H4 (cell line): ENCODE measurements at regions not wholly inside any gene's neighbourhood (a gene's known extent, or its start where the extent isn't known, plus 50 kb on each side); places are given as distances from the start of the nearest gene placed in this dataset.
"Not testable (repeated sequence)": the region's sequence is repeated elsewhere in the genome, so short reads cannot be mapped to it uniquely, and the experiment has no call there.

ENCODE experiments used
- DNase-seq: peaks from one replicate; pipeline ENCODE4 v3.0.0-alpha.2; 2015; ENCODE audit warnings: low spot score

DNA sequence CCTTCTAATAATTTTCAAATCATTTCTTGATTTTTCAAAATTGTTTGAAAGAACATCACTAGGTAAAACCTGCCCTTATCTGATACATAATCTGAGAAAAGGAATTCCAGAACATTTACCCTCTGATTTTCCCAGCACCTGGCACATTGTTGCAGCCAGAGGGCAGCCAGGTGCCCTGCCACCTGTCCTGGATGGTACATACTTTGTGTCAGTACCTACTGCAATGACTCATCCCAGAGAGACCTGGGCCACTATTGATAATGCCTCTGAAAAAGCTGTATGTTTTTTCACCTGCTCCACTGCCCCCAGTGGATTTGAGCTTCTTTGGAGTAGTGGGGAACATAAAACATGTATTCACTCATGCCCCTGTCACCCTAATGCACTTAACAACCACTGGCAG lies 648.9 kb upstream of the GBE1 start:
- no peak for DNase-seq

DNA sequence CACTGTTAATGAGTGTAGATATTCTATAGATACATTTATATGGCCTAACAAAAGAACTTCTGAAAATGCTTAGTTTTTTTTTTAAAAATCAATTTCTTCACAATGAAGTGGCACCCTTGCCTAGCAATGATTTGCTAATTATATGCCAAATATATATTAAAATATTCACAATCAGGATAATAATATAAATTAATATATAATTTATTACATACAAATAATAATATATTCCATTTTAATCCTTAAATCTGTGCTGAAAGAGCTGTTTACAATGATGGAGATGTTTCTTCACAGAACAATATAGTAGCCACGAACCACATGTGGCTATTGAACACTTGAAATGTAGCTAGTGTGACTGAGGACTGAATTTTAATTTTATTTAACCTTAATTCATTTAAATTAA lies 648.4 kb upstream of the GBE1 start:
- no peak for DNase-seq

DNA sequence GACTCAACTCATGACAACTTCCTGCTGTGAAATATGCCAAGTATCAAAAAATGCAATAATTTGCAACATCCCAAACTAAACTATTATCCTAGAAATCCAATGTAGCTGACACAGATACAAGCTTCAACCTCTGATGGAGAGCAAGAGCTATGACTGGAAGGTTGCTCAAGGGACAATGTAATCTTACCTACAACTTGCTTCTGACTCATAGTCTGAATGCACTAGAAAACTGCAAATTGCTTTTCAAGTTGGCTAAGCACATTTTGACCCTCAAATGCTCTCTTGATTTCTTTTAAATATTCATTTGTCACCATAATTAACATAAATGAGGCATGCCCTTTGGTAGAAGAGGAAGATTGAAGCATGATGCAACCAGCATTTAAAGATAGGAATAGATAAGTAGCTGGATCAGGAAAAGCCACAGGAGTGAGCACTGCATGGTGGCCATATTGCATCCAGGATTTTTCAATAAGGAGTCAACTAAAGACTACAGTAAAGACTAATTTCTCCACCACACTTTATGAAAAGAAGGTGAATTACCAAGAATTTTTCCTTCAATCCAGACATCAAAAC lies 630.8 kb upstream of the GBE1 start:
- DNase-seq, result no peak

DNA sequence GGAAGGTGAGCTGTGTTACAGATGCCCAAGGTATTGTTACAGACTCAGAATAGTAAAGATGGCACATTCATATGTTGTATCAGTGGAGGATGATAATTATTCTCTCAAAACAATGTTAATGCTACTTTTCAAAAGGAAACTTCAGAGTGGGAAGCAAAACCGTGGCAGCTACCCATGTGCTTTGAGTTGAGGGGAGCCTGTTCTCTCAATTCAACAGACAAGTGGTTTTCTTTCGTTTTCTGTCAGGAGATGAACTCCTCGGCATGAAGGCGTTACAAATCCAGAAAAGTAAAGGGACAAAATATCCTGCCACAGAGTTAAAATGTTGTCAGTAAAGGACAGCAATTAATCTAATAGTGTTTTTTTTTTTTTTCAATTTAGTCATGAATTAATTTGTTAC lies 629.4 kb upstream of the GBE1 start:
- DNase-seq, result no peak

DNA sequence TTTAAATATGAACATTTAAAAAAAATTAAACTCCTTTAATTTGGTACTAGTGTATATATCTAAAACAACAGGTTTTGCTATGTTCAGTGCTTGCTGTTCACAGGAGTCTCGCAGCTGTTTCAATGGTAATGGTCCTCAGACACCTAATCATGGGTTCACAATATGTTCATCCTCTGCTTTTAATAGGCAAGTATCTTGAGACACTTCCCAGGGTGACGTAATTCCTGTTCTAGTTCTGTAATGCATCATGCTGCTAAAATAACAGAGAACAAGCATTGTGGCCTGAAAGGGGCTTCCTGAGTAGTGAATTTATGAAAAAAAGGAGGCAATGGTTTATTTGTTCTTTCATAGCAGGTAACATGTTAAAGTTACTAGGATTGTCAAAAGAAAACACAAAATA lies 625.2 kb upstream of the GBE1 start:
- no peak for DNase-seq

DNA sequence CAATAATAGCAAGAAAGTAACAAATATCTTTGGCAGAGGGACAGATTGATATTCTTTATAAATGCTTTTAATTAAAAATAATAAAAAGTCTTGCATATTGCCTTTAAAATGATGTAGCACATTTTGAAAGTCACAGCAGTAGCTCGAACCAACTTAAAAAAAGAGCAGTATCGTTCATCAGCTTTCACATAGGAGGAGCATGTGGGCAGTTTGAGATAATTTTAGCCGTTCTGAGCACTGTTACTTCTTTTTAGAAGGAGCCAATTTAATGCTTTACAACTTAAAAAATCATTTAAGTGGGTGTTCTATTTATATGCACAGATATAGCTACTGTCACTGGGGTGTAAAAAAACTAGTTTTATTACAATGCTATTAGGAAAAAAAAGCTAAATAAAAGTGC lies 622.7 kb upstream of the GBE1 start:
- DNase-seq, result no peak

DNA sequence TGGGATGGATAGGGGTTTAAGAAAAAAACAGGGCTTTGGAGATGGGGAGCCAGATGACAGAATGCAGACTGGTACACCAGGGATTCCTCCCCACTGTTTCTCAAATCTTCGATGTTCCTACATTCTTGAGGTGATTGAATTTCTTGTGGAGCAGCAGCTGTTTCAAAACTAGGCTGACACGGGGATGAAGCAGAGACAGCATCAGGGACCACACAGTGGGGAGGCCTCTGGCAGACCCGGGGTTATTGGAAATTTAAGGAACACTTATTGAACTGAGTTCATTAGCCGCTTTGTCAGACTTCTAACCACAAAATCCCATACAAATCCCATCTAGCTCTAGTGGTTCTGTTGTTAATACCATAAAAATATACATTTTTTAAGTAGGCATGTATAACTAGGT lies 621.4 kb upstream of the GBE1 start:
- DNase-seq, result no peak

DNA sequence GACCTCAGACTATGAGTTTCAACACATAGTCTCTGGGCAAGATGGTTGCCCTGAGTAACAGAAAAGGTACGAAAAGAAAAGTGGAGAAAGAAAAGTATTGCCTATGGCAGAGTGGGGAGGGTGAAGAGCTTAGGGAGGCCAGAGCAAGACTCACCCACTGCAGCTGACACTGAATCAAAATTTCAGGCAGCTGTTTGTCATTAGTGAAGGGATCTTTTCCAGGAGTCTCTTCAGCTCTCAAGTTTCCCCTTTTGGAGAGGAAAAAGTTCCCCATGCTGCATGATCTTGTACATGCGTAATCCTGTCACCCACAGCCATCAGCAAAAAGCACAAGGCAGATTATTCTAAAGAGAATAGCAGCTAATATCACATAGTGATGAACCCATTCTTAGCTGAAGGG lies 616.9 kb upstream of the GBE1 start:
- no peak for DNase-seq

DNA sequence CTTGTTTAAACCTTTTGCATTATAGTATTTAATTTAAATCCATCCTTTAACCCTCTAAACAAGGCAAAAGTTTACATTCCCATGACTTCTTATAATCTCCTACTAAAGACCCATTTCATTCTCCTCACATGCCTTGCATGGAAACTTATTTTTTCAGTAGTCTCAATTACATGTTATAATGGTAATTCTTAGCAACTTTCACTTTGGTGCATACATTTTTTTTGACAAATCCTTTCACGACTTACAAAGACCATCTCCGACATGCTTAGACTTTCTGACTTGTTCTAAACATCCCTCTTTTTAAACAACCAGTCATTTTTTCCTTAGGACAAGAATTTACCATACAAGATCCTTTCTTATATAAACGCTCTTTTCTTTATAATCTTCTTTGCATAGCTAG lies 615.4 kb upstream of the GBE1 start:
- no peak for DNase-seq

DNA sequence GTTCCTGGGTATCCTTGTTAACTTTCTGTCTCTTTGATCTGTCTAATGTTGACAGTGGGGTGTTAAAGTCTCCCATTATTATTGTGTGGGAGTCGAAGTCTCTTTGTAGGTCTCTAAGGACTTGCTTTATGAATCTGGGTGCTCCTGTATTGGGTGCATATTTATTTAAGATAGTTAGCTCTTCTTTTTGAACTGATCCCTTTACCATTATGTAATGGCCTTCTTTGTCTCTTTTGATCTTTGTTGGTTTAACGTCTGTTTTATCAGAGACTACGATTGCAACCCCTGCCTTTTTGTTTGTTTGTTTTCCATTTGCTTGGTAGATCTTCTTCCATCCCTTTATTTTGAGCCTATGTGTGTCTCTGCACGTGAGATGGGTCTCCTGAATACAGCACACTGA lies 612.4 kb upstream of the GBE1 start:
- DNase-seq, result not testable (repeated sequence)

DNA sequence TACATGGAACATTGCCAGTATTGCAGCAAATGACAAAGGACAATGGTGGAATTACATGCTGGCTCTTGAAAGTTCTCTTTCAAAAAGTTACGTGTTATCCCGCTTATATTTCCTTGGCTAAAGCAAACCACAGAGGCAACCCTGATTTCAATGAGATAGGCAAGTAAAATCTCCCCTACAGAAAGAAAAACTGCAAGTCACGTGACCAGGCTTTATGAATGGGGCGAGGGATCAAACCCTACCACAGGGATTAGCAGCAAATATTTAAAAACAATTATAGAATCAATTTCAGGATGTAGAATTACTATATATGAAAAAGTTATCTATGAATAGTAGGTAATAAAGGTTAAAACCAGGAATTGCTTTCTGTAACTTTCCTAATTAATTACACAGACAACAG lies 603.4 kb upstream of the GBE1 start:
- no peak for DNase-seq

DNA sequence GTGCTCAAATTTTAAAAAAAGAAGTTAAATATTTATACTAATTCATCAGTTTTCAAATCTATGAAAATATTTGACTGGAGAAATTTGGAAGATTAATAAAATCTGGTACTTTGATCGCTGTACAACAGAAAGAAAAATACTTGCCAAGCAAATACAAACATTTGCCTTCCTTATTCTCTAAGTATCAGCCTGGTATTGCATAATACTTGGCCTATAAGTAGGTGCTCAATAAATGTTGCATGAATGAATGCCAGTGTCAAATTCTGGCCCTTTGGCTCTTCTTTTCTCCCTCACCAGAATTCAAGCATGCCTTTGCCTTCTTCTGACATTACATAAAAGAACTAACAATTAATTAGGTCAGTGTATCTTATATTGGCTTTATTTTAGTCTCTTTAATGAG lies 601.7 kb upstream of the GBE1 start:
- DNase-seq, result no peak

DNA sequence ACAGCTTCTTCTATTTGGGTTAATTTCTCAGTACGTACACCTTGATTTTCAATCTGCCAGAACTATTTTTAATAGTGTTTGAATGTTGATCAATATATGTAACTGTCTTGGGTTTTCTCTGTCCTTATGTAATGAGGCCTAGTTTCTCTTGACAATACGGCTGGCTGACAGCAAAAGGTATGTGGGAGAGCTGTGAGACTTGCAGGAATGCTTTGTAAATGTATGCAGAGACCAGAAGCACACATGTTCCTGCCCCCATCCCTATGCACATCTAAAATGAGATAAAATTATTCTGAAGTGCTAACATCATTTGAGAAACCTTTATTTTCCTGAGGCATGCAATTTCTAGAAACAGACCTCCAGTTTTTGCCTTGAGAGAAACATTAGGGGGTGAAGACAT lies 593.8 kb upstream of the GBE1 start:
- DNase-seq, result no peak

DNA sequence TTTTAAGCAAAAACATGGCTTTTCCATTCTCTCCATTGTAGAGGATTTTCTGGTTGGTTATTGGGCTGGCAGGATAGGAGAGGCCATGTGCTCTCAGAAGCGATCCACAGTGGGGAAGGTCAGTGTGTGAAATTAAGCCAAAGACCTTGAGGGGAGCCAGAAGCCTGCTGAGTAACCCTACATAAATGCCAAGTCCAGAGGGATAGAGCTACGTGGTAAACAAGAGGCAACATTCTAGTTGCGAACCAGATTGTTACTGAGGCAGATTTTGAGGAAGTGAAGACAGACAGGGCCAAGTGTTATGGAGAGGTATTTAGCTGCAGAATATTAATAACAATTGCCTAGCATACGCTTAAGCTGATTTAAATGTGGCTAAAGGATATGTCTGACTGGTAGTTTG lies 592.8 kb upstream of the GBE1 start:
- no peak for DNase-seq

DNA sequence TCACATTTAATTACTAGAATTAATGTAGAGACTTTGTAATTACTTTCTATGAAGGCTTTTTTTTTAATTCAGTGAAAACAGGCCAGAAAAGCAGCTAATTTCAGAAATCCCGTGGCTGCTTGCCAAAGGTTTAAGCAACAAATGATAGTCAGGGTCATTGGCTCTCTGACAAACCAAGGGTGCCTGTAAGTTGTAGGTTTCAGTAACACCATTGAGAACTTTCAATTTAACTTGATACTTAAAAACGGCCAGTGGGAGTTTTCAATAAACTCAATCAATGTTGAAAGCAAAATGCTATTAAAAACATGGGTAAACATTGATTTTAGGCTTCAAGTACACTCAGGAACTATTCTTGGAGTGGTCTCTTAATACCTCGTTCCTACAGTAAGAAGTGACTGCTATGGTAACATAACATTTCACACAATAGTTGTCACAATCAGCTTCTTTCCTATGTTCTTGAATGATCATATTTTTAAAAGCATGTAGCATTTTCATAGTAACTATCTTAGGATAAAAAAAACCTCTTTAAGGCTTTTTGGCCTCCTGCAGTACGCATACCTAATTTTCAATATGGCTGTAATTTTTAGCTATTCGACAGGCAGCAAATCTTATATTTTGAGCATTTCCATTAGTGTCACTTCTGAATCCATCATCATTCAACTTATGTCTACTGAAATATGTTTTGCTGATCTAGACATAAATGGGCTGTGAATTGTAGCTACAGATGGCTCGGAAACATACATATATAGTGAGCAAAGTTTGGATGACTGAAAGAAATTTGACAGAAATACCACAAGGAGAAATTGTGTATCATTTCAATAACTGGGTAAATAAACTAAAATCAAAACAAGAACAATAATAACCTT lies 592.1 kb upstream of the GBE1 start:
- no peak for DNase-seq

DNA sequence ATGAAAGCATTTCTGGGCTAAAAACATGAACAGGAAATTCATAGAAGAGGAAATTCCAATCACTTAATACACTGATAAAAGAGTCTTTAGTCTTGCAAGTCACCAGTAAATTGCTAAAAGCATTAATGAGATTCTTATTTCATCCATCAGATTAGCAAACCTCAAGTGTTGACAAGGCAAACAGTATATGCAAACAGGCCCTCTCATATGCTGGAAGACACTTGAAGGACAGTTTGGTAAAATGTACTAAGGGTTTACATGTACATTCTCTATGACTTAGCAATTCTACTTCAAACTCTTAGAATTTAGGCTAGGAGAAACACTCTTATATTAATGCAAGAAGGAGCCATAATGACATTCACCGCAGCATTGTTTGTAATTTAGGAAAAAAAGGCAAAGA lies 586.1 kb upstream of the GBE1 start:
- DNase-seq, result no peak

DNA sequence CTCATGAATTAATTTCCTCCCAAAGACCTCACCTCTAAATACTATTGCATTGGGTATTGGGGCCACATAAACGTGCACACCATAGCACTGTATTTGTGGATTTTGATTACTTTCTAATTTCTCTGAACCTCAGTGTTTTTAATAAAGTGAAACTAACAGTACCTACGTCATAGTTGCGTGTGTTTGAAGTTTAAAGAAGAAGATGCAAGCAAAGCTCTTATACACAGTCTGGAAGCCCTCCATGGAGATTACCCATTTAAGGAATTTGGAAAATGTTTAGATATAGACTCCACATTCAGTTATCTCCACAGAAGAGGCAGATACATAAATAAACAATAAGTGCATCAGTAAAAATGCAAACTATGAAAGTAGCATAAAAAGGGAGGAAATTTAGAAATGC lies 581.1 kb upstream of the GBE1 start:
- no peak for DNase-seq

DNA sequence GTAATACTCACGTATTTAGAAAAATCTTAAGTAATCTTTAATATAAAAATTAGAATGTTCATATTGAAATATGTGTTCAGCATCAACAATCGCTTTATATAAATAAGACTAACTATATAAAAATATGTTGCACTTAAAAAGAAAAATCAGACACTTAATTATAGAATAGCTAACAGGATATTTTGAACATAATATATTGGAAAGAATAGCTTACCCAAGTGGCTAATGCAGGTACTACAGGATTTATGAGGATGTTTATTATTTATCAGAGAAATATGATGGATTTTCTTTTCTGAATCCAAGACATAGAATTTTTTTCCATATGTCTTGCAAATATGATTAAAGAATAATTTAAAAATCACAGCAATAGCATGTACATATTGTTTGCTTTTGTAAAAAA lies 567.9 kb upstream of the GBE1 start:
- no peak for DNase-seq

DNA sequence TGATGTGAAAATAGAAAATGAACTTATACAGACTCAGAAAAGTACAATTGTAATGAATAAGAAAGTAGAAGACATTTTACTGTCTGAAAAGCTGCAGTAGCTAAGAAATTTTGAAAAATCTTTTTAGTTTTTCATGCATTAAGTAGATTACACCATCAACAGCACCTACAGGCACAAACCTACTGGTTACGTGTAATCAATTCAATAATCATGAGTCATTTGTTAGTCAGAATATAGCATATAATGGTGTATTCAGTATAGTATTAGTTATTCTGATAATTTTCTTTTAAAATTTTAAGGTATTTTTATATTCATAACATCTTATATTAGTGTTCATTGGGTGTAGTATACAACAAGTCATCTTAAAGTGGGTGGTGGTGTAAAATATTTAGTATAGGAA lies 550.5 kb upstream of the GBE1 start:
- DNase-seq, result no peak

DNA sequence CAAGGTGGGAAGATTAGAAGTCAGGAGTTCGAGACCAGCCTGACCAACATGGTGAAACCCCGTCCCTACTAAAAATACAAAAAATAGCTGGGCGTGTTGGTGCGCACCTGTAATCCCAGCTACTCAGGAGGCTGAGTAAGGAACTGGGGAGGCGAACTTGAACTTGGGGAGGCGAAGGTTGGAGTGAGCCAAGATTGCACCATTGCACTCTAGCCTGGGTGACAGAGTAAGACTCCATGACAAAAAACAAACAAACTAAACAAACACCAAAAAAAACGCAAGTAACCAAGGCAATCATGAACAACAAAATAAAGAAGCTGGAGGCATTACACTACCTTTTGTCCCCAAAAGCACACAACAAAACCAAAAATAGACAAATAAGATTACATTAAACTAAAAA lies 547.3 kb upstream of the GBE1 start:
- no peak for DNase-seq

DNA sequence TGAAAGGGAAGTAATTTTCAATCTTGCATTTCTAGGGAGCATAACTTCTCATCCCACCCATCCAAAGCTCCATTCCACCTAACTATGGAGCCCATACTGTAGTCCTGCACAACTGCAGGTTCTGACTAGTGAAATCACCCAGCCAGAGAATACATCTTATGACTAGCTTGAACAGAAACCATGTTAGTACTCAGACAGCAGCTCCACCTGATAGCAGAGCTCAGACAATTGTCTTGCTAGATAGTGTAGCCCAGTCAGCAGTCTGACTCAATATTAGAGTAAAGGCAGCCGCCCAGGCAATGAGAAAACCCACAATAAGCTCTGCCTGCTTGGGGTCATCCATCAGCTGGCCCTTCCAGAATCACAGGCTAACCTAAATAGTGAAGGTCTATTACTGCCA lies 544.7 kb upstream of the GBE1 start:
- no peak for DNase-seq

DNA sequence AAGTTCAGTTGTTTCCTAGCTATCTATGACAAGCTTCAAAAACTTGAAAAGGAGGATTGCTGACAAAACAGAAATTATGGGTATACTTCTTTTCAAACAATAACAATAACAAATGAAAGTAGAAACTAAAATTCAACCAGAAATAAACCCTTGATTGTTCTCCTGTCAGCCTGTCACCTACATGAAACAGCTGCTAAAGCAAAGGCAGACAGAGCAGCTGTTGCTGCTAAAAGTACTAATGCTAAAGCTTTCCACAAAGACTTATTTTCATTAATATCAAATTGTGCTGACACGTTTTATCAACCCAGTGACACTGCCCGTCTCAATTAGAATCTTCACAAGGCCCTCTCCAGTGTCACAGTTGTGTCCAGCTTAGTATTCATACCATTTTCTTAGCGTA lies 533.2 kb upstream of the GBE1 start:
- DNase-seq, result no peak

DNA sequence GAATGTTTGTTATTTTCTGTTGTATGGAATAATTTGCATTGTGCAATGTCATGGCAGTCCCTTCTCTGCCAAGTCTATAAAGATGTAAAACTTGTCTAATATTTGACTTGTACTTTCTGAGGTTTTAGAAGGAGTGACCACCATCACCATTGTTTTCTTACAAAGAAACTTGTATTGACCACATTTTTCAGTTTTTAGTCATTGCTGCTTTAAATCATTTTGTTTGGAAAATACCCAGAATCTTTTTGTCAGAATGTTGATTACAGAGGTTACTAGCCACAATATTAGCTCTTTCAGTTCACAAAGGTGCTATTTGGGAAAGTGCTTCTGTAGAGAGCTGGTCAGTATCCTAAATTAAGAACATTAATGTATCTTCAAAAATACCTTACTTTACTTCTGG lies 532.4 kb upstream of the GBE1 start:
- no peak for DNase-seq

DNA sequence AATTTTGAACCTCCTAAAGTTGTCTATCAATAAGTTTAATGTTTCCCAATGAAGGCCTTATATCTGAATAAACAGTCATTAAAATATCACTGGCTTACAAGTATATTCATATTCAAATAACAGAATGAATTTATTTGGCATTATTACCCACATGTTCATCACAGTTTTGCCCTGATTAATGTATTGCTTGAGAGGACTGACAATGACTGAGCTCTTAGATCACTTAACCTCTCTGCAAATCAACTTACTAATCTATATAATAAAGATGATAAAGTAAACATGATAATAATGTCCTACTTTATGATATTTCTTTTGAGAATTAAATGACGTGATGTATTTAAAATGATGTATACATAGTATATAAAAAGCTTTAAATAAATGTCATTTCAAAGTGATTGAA lies 532.0 kb upstream of the GBE1 start:
- DNase-seq, result no peak
